ENCODE measurements at regions not wholly inside any gene's neighbourhood (a gene's known extent, or its start where the extent isn't known, plus 50 kb on each side); places are given as distances from the start of the nearest gene placed in this dataset.
A peak's percentile ranks its signal among the peaks of the same experiment; 100 is the strongest.

DNA sequence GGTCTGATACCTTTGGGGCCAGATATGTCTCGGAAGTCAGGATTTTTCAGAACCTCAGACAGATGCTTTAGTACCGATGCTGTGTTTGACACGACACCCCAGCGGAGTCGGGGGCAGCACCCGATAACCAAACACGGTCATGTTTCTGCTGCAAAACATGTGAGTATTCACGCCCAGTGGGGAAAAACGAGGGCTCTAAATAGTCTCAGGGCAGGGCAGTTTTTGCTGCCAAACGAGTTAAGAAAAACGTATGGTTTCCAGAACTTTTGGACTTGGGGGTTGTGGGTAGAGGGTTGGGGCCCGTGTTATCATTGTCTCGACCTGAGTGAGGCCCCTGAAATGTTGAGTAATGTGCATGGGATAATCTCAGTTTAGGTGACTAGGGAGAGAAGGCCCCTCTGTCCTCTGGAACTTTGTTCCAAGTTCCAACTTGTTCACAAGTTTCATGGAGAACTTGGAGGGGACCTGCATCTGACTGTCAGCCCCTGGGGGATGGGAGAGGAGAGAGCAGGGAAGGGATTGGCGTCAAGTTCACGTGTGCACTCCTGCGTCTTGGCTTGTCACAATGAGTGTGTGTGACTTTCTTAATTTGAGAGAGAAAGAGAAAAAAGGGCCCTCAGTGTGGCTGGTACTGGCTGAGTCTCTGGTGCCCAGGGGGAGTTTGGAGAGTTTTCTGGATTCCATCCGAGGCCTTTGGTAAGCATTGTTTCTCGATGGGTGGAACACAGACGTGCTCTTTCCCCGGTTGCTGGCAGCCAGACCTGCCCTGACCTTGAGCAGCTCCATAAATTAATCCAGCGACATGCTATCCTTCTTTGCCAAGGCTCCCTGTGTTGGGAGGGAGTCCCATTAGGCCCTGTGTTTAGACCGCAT, 83.9 kb upstream of the CIBAR2 start:
- POLR2A ChIA-PET: interaction anchor here (0.6 kb wide), 1 partner anchor 22 kb away, joined by 3 read pairs; no protein-coding TSS in a partner anchor
- no peak overlapping the region for H3K4me3 ChIP-seq (ENCODE audit: low read depth, low read length)
- no peaks in the 10 kb centered on the region for H3K27me3 ChIP-seq (ENCODE audit: control insufficient read depth, insufficient read depth, low read length)
- TF ChIP-seq, protein P1, sequence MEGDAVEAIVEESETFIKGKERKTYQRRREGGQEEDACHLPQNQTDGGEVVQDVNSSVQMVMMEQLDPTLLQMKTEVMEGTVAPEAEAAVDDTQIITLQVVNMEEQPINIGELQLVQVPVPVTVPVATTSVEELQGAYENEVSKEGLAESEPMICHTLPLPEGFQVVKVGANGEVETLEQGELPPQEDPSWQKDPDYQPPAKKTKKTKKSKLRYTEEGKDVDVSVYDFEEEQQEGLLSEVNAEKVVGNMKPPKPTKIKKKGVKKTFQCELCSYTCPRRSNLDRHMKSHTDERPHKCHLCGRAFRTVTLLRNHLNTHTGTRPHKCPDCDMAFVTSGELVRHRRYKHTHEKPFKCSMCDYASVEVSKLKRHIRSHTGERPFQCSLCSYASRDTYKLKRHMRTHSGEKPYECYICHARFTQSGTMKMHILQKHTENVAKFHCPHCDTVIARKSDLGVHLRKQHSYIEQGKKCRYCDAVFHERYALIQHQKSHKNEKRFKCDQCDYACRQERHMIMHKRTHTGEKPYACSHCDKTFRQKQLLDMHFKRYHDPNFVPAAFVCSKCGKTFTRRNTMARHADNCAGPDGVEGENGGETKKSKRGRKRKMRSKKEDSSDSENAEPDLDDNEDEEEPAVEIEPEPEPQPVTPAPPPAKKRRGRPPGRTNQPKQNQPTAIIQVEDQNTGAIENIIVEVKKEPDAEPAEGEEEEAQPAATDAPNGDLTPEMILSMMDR (IDR thresholded peaks at IDR 0.05; ENCODE audit: insufficient read depth, low read depth, low read length): no peak
- no peak for DNase-seq (ENCODE audit: low read depth)
- CTCF ChIA-PET: interaction anchor here (1.1 to 1.2 kb wide), 2 partner anchors 38 to 81 kb away, joined by 3 to 7 read pairs; no protein-coding TSS in a partner anchor
- H3K36me3 ChIP-seq (ENCODE audit: control insufficient read depth, insufficient read depth, low read length): no peaks in the 10 kb centered on the region; the same call in 1 of the 2 replicates

DNA sequence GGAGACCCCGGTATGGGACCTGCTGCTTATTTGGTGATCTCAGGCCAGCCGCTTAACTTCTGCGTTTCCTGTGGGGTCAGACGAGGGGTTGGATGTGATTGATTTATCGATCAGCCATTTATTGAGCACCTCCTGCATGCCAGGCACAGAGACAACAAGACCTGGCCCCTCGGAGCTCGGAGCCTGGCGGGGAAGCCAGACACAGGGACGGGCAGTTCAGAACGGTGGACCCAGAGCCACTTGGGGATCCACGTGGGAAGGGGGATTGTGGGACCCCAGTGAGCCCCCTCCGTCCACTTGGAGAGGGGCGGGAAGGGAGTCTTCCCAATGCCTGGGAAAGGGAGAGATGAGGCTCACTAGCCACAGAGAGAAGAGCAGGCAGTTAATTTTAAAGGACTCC, 84.7 kb upstream of the CIBAR2 start:
- CTCF ChIA-PET: interaction anchor here (2.1 kb wide), 1 partner anchor 82 kb away, joined by 8 read pairs; no protein-coding TSS in a partner anchor
- Histone ChIP-seq H3K4me3 (ENCODE audit: low read depth, low read length) (no peak overlapping the region), H3K27me3 (ENCODE audit: control insufficient read depth, insufficient read depth, low read length) (no peaks in the 10 kb centered on the region), H3K36me3 (ENCODE audit: control insufficient read depth, insufficient read depth, low read length) (no peaks in the 10 kb centered on the region; the same call in 1 of the 2 replicates)
- no peak for DNase-seq (ENCODE audit: low read depth)
- POLR2A ChIA-PET: interaction anchor here (0.6 kb wide), 1 partner anchor 23 kb away, joined by 3 read pairs; no protein-coding TSS in a partner anchor
- TF ChIP-seq, protein P1 (IDR thresholded peaks at IDR 0.05; ENCODE audit: insufficient read depth, low read depth, low read length): no peak

DNA sequence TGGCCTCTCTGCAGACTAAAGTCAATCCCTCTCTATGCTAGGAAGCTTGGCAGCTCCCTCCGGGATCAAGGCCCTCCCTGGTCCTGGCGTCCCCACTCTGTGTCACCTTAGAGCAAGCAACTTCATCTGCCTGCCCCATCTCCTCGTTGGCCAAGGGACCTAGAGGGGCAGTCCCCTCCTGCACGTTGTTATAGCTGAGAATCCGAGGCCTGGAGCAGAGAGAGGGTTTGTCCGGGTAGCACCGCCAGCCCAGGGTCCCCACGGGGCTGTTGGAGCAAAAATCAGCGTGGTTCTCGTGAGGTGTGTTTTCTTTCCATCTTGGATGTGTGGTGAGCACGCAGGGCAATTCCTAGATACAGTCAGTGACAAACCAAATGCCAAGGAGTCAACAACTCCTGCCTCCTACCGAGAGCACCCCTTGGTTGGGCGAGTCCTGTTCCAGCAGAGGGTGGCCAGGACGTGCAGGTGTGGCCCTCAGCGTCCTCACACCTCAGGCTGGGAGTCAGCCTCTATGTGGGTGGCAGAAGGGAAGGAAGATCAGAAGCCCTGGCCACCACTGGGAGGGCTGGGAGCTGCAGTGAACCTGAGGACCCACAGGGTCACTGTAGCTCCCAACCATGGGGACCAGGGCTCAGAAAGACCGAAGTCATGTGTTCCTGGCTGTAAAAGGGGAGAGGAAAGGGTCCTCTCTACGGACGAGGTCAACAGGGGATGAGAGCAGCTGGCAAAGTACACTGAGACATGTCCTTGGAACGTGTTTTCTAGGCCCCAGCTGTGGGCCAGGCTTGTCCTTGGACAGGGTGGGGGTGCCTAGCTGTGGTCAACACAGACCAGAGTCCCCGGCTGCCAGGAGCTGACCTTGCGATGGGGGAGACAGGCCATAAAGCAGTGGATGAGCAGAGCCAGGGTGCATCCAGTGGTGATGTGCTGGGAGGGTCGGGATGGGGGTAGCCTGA, 85.6 kb upstream of the CIBAR2 start:
- TF ChIP-seq, protein P1 (IDR thresholded peaks at IDR 0.05; ENCODE audit: insufficient read depth, low read depth, low read length): no peak
- Histone ChIP-seq H3K4me3 (ENCODE audit: low read depth, low read length) (no peak overlapping the region), H3K36me3 (ENCODE audit: control insufficient read depth, insufficient read depth, low read length) (no peaks in the 10 kb centered on the region; the same call in 1 of the 2 replicates), H3K27me3 (ENCODE audit: control insufficient read depth, insufficient read depth, low read length) (no peaks in the 10 kb centered on the region)
- ChIA-PET POLR2A (no interaction called here), CTCF (interaction anchor here (1.2 to 2.1 kb wide), 2 partner anchors 54 to 83 kb away, joined by 4 to 8 read pairs; no protein-coding TSS in a partner anchor)
- DNase-seq (ENCODE audit: low read depth): no peak

DNA sequence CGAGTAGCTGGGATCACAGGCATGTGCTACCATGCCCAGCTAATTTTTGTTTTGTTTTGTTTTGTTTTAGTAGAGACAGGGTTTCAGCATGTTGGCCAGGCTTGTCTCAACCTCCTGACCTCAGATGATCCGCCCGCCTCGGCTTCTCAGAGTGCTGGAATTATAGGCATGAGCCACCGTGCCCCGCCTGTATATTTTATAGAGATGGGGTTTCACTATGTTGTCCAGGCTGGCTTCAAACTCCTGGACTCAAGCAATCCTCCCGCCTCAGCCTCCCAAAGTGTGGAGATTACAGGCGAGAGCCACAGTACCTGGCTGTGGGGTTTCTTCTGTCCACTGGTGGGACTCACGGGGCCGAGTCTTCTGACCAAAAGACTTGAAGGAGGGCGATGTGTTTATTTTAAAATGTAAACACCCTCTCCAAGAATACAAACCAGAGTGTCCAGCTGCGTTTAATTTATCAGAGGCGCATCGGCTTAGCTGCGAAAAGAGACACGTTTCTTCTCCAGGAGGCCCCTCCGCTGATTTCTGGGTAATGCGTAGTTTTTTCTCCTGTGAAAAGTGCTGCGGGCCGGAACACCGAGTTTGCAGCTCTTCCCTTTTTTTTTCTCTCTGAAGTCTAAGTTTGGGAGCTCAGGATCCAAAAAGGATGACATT, 86.9 kb upstream of the CIBAR2 start:
- DNase-seq (ENCODE audit: low read depth): peak; percentile 48
- POLR2A ChIA-PET: interaction anchor here (1.0 kb wide), 1 partner anchor 30 kb away, joined by 3 read pairs; no protein-coding TSS in a partner anchor
- Histone ChIP-seq H3K36me3 (ENCODE audit: control insufficient read depth, insufficient read depth, low read length) (no peaks in the 10 kb centered on the region; the same call in 1 of the 2 replicates), H3K4me3 (ENCODE audit: low read depth, low read length) (no peak overlapping the region), H3K27me3 (ENCODE audit: control insufficient read depth, insufficient read depth, low read length) (no peaks in the 10 kb centered on the region)
- CTCF ChIA-PET: interaction anchor here (1.2 to 1.7 kb wide), 3 partner anchors 11 to 53 kb away, joined by 3 to 5 read pairs (median 4); no protein-coding TSS in a partner anchor
- TF ChIP-seq, protein P1 (IDR thresholded peaks at IDR 0.05; ENCODE audit: insufficient read depth, low read depth, low read length): no peak

All from BJ (cell line).